ENCODE measurements at regions not wholly inside any gene's neighbourhood (a gene's known extent, or its start where the extent isn't known, plus 50 kb on each side); places are given as distances from the start of the nearest gene placed in this dataset.

DNA sequence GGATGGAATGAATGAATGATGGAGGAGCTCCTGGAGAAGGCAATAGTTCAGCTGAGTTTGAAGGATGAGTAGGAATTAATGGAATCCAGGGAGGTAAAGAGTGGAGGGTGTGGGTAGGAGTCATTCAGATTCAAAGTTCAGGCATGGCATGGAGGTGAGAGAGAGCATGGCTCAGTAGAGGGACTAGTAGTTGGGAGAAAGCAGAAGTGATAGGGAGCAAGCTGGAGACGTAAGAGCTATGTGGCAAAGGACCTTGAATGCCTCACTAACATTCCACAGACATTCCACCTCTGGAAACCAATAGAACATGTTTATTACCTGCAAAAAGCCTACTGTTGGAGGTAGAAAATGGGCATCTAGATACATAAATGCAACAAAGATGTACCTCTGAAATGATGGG, 170.1 kb downstream of the HAUS1 start:
- TF ChIP-seq EZH2phosphoT487 (IDR thresholded peaks at IDR 0.05; ENCODE audit: low read length) (no peak), EZH2 (optimal IDR thresholded peaks at IDR 0.05; ENCODE audit: low read depth, low read length) (no peak), CTCF (IDR thresholded peaks at IDR 0.05; ENCODE audit: low read length) (no peak)

DNA sequence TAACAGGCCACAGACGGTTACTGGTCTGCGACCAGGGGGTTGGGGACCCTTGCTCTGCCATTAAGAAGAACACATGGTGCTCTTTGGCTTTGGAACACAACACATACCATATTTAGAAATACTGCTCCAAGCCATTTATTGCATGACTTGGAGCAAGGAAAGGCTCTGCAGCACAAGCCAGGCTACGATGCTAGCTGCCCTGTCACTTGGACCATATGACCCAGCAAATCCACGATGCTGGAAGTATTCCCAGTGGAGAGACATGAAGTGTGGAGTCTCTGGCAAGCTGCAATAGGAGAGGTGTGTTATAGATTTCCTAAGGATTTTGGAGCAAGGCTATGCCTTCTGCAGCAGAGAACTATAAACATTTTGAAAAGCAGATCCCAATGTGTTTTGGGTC, 171.2 kb downstream of the HAUS1 start:
- H3K4me1 ChIP-seq (ENCODE audit: low read length): no peaks in the 10 kb centered on the region
- H3K9ac ChIP-seq (ENCODE audit: low read length): no peak overlapping the region
- DNase-seq: no peak
- no peaks in the 10 kb centered on the region for H3K9me2 ChIP-seq (replicated peaks; ENCODE audit: insufficient read depth, low read length)
- no peak overlapping the region for H3K4me2 ChIP-seq (ENCODE audit: low read depth, low read length)
- H3K9me3 ChIP-seq (replicated peaks; ENCODE audit: insufficient read depth, low read length): no peaks in the 10 kb centered on the region
- TF ChIP-seq EZH2phosphoT487 (IDR thresholded peaks at IDR 0.05; ENCODE audit: low read length): no peak
- TF ChIP-seq CTCF (IDR thresholded peaks at IDR 0.05; ENCODE audit: low read length): no peak
- no peak for TF ChIP-seq EZH2 (optimal IDR thresholded peaks at IDR 0.05; ENCODE audit: low read depth, low read length)
- no peaks in the 10 kb centered on the region for H4K20me1 ChIP-seq (ENCODE audit: insufficient read depth, low read length)
- H3F3A ChIP-seq (ENCODE audit: insufficient read depth, low read length): no peaks in the 10 kb centered on the region
- no peak overlapping the region for H2AFZ ChIP-seq (ENCODE audit: low read length)
- no peak overlapping the region for H3K4me3 ChIP-seq (ENCODE audit: low read length)
- no peaks in the 10 kb centered on the region for H3K79me2 ChIP-seq (ENCODE audit: low read length)
- H3K27me3 ChIP-seq (replicated peaks; ENCODE audit: insufficient read depth, low read length): no peaks in the 10 kb centered on the region
- no peaks in the 10 kb centered on the region for H3K36me3 ChIP-seq (replicated peaks; ENCODE audit: insufficient read depth, low read length)
- H3K27ac ChIP-seq (ENCODE audit: low read length): no peak overlapping the region

More for the DNA sequence above, 170.1 kb downstream of the HAUS1 start:
- Histone ChIP-seq H2AFZ (ENCODE audit: low read length) (no peak overlapping the region), H3K4me1 (ENCODE audit: low read length) (no peaks in the 10 kb centered on the region), H3K4me3 (ENCODE audit: low read length) (no peak overlapping the region), H3K4me2 (ENCODE audit: low read depth, low read length) (no peak overlapping the region), H4K20me1 (ENCODE audit: insufficient read depth, low read length) (no peaks in the 10 kb centered on the region), H3K9ac (ENCODE audit: low read length) (no peak overlapping the region), H3K36me3 (replicated peaks; ENCODE audit: insufficient read depth, low read length) (no peaks in the 10 kb centered on the region), H3F3A (ENCODE audit: insufficient read depth, low read length) (no peaks in the 10 kb centered on the region), H3K27me3 (replicated peaks; ENCODE audit: insufficient read depth, low read length) (no peaks in the 10 kb centered on the region), H3K9me3 (replicated peaks; ENCODE audit: insufficient read depth, low read length) (no peaks in the 10 kb centered on the region), H3K27ac (ENCODE audit: low read length) (no peak overlapping the region), H3K79me2 (ENCODE audit: low read length) (no peaks in the 10 kb centered on the region), H3K9me2 (replicated peaks; ENCODE audit: insufficient read depth, low read length) (no peaks in the 10 kb centered on the region)
- DNase-seq: no peak

DNA sequence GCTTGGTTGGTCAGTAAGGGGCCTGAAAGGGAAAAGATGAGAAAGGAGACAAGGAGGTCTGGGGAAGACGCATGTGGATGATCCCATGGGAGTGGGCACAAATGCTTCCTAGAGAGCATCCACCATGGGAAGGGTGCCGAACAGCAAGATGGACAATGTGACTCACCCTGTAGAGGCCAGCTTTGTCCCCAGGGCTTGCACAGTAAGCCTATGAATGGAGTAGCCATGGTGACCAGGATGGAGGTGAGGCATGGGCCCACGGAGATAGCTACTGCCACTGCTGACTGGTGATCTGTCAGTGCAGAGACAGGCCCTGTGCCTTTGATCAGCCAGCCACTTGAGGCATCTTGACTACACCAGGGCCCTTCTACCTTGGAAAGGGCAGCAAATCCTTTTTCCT, 172.6 kb downstream of the HAUS1 start:
- no peaks in the 10 kb centered on the region for H3F3A ChIP-seq (ENCODE audit: insufficient read depth, low read length)
- no peak overlapping the region for H2AFZ ChIP-seq (ENCODE audit: low read length)
- H4K20me1 ChIP-seq (ENCODE audit: insufficient read depth, low read length): no peaks in the 10 kb centered on the region
- no peaks in the 10 kb centered on the region for H3K79me2 ChIP-seq (ENCODE audit: low read length)
- TF ChIP-seq EZH2phosphoT487 (IDR thresholded peaks at IDR 0.05; ENCODE audit: low read length): no peak
- TF ChIP-seq EZH2 (optimal IDR thresholded peaks at IDR 0.05; ENCODE audit: low read depth, low read length): no peak
- no peak for TF ChIP-seq CTCF (IDR thresholded peaks at IDR 0.05; ENCODE audit: low read length)
- no peak overlapping the region for H3K4me3 ChIP-seq (ENCODE audit: low read length)
- no peaks in the 10 kb centered on the region for H3K9me3 ChIP-seq (replicated peaks; ENCODE audit: insufficient read depth, low read length)
- H3K4me1 ChIP-seq (ENCODE audit: low read length): no peaks in the 10 kb centered on the region
- no peak overlapping the region for H3K4me2 ChIP-seq (ENCODE audit: low read depth, low read length)
- H3K27me3 ChIP-seq (replicated peaks; ENCODE audit: insufficient read depth, low read length): no peaks in the 10 kb centered on the region
- no peak overlapping the region for H3K9ac ChIP-seq (ENCODE audit: low read length)
- H3K27ac ChIP-seq (ENCODE audit: low read length): no peak overlapping the region
- no peaks in the 10 kb centered on the region for H3K36me3 ChIP-seq (replicated peaks; ENCODE audit: insufficient read depth, low read length)
- H3K9me2 ChIP-seq (replicated peaks; ENCODE audit: insufficient read depth, low read length): no peaks in the 10 kb centered on the region
- DNase-seq: no peak

Data from MM.1S (cell line).